Neural cell (in vitro differentiated cells): ENCODE measurements at regions not wholly inside any gene's neighbourhood (a gene's known extent, or its start where the extent isn't known, plus 50 kb on each side); places are given as distances from the start of the nearest gene placed in this dataset.

Experiments used
- H2AFZ ChIP-seq: fragments of 200-600, 300-800 bp; sonication (generic), shearing (Covaris generic); 2 replicates; pipeline ENCODE4 v1.6.0; 2014; ENCODE audit warnings: low read depth, mild to moderate bottlenecking, antibody characterized with exemption, low read length, moderate library complexity
- H3F3A ChIP-seq: fragments of 200-600 bp; shearing (Covaris generic); 2 replicates; pipeline ENCODE4 v1.6.1; 2016; ENCODE audit warnings: mild to moderate bottlenecking, moderate library complexity, mixed read lengths, antibody characterized with exemption, low read length; ENCODE audit not compliant: insufficient read depth, poor library complexity, severe bottlenecking
- H3K27ac ChIP-seq: fragments of 200-600, 300-800 bp; sonication (generic), shearing (Covaris generic); 2 replicates; pipeline ENCODE4 v1.5.1; 2014; ENCODE audit warnings: mild to moderate bottlenecking, low read length, moderate library complexity
- H3K27me3 ChIP-seq: fragments of 300-800, 200-600 bp; sonication (generic), shearing (Covaris generic); 2 replicates; pipeline ENCODE4 v1.6.0; 2014; ENCODE audit warnings: mild to moderate bottlenecking, low read depth, low read length, moderate library complexity; ENCODE audit not compliant: insufficient read depth
- H3K36me3 ChIP-seq: fragments of 300-800, 200-600 bp; sonication (generic), shearing (Covaris generic); 2 replicates; pipeline ENCODE4 v1.5.1; 2014; ENCODE audit warnings: mild to moderate bottlenecking, antibody characterized with exemption, low read length, moderate library complexity; ENCODE audit not compliant: insufficient read depth
- H3K4me2 ChIP-seq: fragments of 300-800, 200-600 bp; sonication (generic), shearing (Covaris generic); 2 replicates; pipeline ENCODE4 v1.6.0; 2014; ENCODE audit warnings: mild to moderate bottlenecking, low read length
- H3K4me3 ChIP-seq: fragments of 300-800, 200-600 bp; sonication (generic), shearing (Covaris generic); 2 replicates; pipeline ENCODE4 v1.5.1; 2014; ENCODE audit warnings: mild to moderate bottlenecking, low read length, moderate library complexity
- H3K79me2 ChIP-seq: fragments of 200-600 bp; shearing (Covaris generic); replicated peaks from 2 replicates; pipeline ENCODE4 v1.6.0; 2014; ENCODE audit warnings: mild to moderate bottlenecking, low read length, moderate library complexity; ENCODE audit not compliant: insufficient read depth
- H3K9ac ChIP-seq: fragments of 300-800, 200-600 bp; sonication (generic), shearing (Covaris generic); 2 replicates; pipeline ENCODE4 v1.6.1; 2016; ENCODE audit warnings: mild to moderate bottlenecking, low read length, mixed read lengths
- H3K9me2 ChIP-seq: fragments of 200-600 bp; shearing (Covaris generic); 2 replicates; pipeline ENCODE4 v1.6.1; 2016; ENCODE audit warnings: mild to moderate bottlenecking, low read length, mixed read lengths; ENCODE audit not compliant: insufficient read depth
- H3K9me3 ChIP-seq: fragments of 200-600, 300-800 bp; sonication (generic), shearing (Covaris generic); 2 replicates; pipeline ENCODE4 v1.6.1; 2016; ENCODE audit warnings: mild to moderate bottlenecking, mixed run types, low read length, moderate library complexity, mixed read lengths
- H4K20me1 ChIP-seq: fragments of 200-600 bp; shearing (Covaris generic); 2 replicates; pipeline ENCODE4 v1.6.1; 2016; ENCODE audit warnings: mild to moderate bottlenecking, mixed run types; ENCODE audit not compliant: insufficient read depth
- EP300 ChIP-seq: fragments of 450-650 bp; conservative IDR thresholded peaks from 2 replicates; pipeline ENCODE4 v1.6.1; 2014; ENCODE audit warnings: antibody characterized with exemption, mild to moderate bottlenecking, moderate library complexity; ENCODE audit not compliant: poor library complexity, severe bottlenecking
- EZH2 ChIP-seq: fragments of 200-600, 300-800 bp; shearing (Covaris generic), sonication (generic); IDR thresholded peaks from 2 replicates; pipeline ENCODE4 v1.6.1; 2014; ENCODE audit warnings: antibody characterized with exemption, low read length, borderline replicate concordance, mild to moderate bottlenecking; ENCODE audit not compliant: insufficient read depth, poor library complexity, severe bottlenecking
- MXI1 ChIP-seq: fragments of 450-650 bp; conservative IDR thresholded peaks from 2 replicates; pipeline ENCODE4 v1.6.1; 2014; ENCODE audit warnings: antibody characterized with exemption, mild to moderate bottlenecking; ENCODE audit not compliant: poor library complexity, severe bottlenecking
- POLR2AphosphoS5 ChIP-seq: IDR thresholded peaks from 2 replicates; pipeline ENCODE4 v1.6.1; 2012
- RAD21 ChIP-seq: fragments of 450-650 bp; conservative IDR thresholded peaks from 2 replicates; pipeline ENCODE4 v1.6.1; 2014; ENCODE audit warnings: antibody characterized with exemption, mild to moderate bottlenecking, moderate library complexity
- REST ChIP-seq: IDR thresholded peaks from 2 replicates; pipeline ENCODE4 v1.6.1; 2012; ENCODE audit warnings: borderline replicate concordance
- SMC3 ChIP-seq: fragments of 450-650 bp; conservative IDR thresholded peaks from 2 replicates; pipeline ENCODE4 v1.6.1; 2014; ENCODE audit warnings: antibody characterized with exemption, mild to moderate bottlenecking, moderate library complexity; ENCODE audit not compliant: poor library complexity
- TAF1 ChIP-seq: IDR thresholded peaks from 2 replicates; pipeline ENCODE4 v1.6.1; 2012; ENCODE audit warnings: low read depth
- TF ChIP-seq, protein P1 (sequence below): fragments of 450-650 bp; IDR thresholded peaks from 2 replicates; pipeline ENCODE4 v1.5.1; 2014; ENCODE audit warnings: antibody characterized with exemption, mild to moderate bottlenecking, moderate library complexity; ENCODE audit not compliant: poor library complexity, severe bottlenecking

DNA sequence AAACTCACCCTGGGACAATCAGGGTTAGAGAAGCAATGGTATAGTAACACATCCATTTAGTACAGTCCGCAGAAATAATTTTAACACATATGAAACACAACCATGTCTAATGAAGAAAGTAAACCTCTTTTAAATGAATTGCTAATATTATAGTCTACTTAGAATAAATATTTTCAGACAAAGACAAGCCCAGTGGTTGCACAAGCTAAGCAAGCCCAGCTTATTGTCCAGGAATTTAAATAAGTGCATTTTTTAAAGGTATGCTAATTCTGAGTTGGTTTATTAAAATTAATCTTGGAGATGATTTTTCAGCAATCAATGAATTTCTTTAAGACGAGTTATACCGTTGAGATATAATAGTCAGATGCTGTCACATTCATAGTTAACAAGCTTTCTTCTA, 118.8 kb upstream of the BLID start:
- Histone ChIP-seq H3K4me3 (no peak overlapping the region), H3K27ac (no peak overlapping the region), H4K20me1 (no peaks in the 10 kb centered on the region), H3F3A (no peaks in the 10 kb centered on the region), H3K9me2 (no peaks in the 10 kb centered on the region), H3K4me2 (no peak overlapping the region), H3K27me3 (no peaks in the 10 kb centered on the region), H2AFZ (no peak overlapping the region), H3K79me2 (no peaks in the 10 kb centered on the region), H3K9me3 (no peaks in the 10 kb centered on the region), H3K36me3 (no peaks in the 10 kb centered on the region), H3K9ac (no peak overlapping the region)
- no peak for TF ChIP-seq EZH2
- no peak for TF ChIP-seq EP300
- TF ChIP-seq SMC3 = no peak
- no peak for TF ChIP-seq POLR2AphosphoS5
- no peak for TF ChIP-seq RAD21
- TF ChIP-seq, protein P1, sequence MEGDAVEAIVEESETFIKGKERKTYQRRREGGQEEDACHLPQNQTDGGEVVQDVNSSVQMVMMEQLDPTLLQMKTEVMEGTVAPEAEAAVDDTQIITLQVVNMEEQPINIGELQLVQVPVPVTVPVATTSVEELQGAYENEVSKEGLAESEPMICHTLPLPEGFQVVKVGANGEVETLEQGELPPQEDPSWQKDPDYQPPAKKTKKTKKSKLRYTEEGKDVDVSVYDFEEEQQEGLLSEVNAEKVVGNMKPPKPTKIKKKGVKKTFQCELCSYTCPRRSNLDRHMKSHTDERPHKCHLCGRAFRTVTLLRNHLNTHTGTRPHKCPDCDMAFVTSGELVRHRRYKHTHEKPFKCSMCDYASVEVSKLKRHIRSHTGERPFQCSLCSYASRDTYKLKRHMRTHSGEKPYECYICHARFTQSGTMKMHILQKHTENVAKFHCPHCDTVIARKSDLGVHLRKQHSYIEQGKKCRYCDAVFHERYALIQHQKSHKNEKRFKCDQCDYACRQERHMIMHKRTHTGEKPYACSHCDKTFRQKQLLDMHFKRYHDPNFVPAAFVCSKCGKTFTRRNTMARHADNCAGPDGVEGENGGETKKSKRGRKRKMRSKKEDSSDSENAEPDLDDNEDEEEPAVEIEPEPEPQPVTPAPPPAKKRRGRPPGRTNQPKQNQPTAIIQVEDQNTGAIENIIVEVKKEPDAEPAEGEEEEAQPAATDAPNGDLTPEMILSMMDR = no peak
- no peak for TF ChIP-seq REST
- TF ChIP-seq MXI1 = no peak
- TF ChIP-seq TAF1 = no peak

- no peak overlapping the region for H3K27ac ChIP-seq
- no peaks in the 10 kb centered on the region for H4K20me1 ChIP-seq
- no peaks in the 10 kb centered on the region for H3K36me3 ChIP-seq
- no peak overlapping the region for H2AFZ ChIP-seq
- H3K4me2 ChIP-seq = no peak overlapping the region
- H3K9me3 ChIP-seq = no peaks in the 10 kb centered on the region
- H3K9me2 ChIP-seq = no peaks in the 10 kb centered on the region
- H3K4me3 ChIP-seq = no peak overlapping the region
- TF ChIP-seq REST = no peak
- TF ChIP-seq MXI1 = no peak
- no peak for TF ChIP-seq POLR2AphosphoS5
- no peaks in the 10 kb centered on the region for H3K79me2 ChIP-seq
- H3K9ac ChIP-seq = no peak overlapping the region
- no peaks in the 10 kb centered on the region for H3K27me3 ChIP-seq
- H3F3A ChIP-seq = no peaks in the 10 kb centered on the region
Observed at GRCh38 chr11:122234257-122234656, 118.2 kb upstream of the BLID start.
